H1 (cell line): ENCODE measurements at regions not wholly inside any gene's neighbourhood (a gene's known extent, or its start where the extent isn't known, plus 50 kb on each side); places are given as distances from the start of the nearest gene placed in this dataset.
"Not testable (repeated sequence)": the region's sequence is repeated elsewhere in the genome, so short reads cannot be mapped to it uniquely, and the experiment has no call there.

Source experiments
- CTCF ChIA-PET: fragments of 300-600 bp; sonication (Branson Sonifier 250); formaldehyde crosslinking; loops from one replicate; lab custom pipeline; 2021; ENCODE audit not compliant: partially characterized antibody; lab: Charles Lee
- POLR2A ChIA-PET: fragments of 300-600 bp; sonication (Branson Sonifier 250); formaldehyde crosslinking; loops from one replicate; lab custom pipeline; 2021; ENCODE audit warnings: inconsistent platforms; ENCODE audit not compliant: partially characterized antibody; lab: Charles Lee
- DNase-seq, 2 experiments: peaks; one replicate each; pipeline versions ENCODE4 v3.0.0 to v3.0.0-alpha.2; 2010 to 2022; ENCODE audit warnings: low spot score in 2 of 2, low read depth in 1 of 2, mixed read lengths in 1 of 2
- FAIRE-seq: peaks from 2 replicates; lab custom pipeline; 2011; peaks lifted over from hg19 to GRCh38; lab: Jason Lieb, UNC
- H2AFZ ChIP-seq: 2 replicates; pipeline ENCODE4 v1.8.1; 2012; ENCODE audit warnings: low read length, inconsistent platforms
- H2AK5ac ChIP-seq: 2 replicates; pipeline ENCODE4 v1.6.1; 2013; ENCODE audit warnings: low read depth, low read length
- H2BK120ac ChIP-seq: replicated peaks from 2 replicates; pipeline ENCODE3; 2013; ENCODE audit warnings: low read depth, low read length, inconsistent platforms
- H2BK12ac ChIP-seq: 2 replicates; pipeline ENCODE4 v1.6.1; 2013; ENCODE audit warnings: low read depth, low read length
- H2BK15ac ChIP-seq: 2 replicates; pipeline ENCODE4 v1.6.1; 2013; ENCODE audit warnings: low read length
- H2BK20ac ChIP-seq: 2 replicates; pipeline ENCODE4 v1.6.1; 2013; ENCODE audit warnings: low read length
- H2BK5ac ChIP-seq: 2 replicates; pipeline ENCODE4 v1.6.1; 2013; ENCODE audit warnings: low read depth, low read length
- H3K14ac ChIP-seq: 2 replicates; pipeline ENCODE4 v1.6.1; 2013; ENCODE audit warnings: inconsistent platforms; ENCODE audit not compliant: insufficient read length
- H3K18ac ChIP-seq: 2 replicates; pipeline ENCODE4 v1.6.1; 2013; ENCODE audit warnings: low read length; ENCODE audit errors: extremely low read depth
- H3K23ac ChIP-seq: 2 replicates; pipeline ENCODE4 v1.6.1; 2013; ENCODE audit warnings: inconsistent platforms; ENCODE audit not compliant: insufficient read length
- H3K23me2 ChIP-seq: 2 replicates; pipeline ENCODE4 v1.6.1; 2013; ENCODE audit warnings: low read depth, low read length
- H3K27ac ChIP-seq: 2 replicates; pipeline ENCODE4 v1.6.1; 2011; ENCODE audit warnings: low read depth, low read length, inconsistent platforms
- H3K27me3 ChIP-seq, 4 experiments: replicated peaks in 1 of 4; 1 replicate in 1 of 4; 2 replicates in 3 of 4; pipeline versions ENCODE4 v1.6.1 to v1.8.1; 2011 to 2013; ENCODE audit warnings: low read length in 3 of 4, mild to moderate bottlenecking in 3 of 4, inconsistent platforms in 2 of 4, mixed read lengths in 2 of 4, moderate library complexity in 1 of 4; ENCODE audit not compliant: control insufficient read depth in 3 of 4, insufficient read depth in 3 of 4; ENCODE audit errors: extremely low read depth in 1 of 4
- H3K36me3 ChIP-seq, 4 experiments: 2 replicates each; pipeline versions ENCODE4 v1.6.1 to v1.8.1; 2011 to 2013; ENCODE audit warnings: mild to moderate bottlenecking in 4 of 4, low read length in 3 of 4, moderate library complexity in 2 of 4, control low read depth in 1 of 4, inconsistent platforms in 1 of 4; ENCODE audit not compliant: insufficient read depth in 4 of 4, control insufficient read depth in 2 of 4
- H3K4ac ChIP-seq: replicated peaks from 2 replicates; pipeline ENCODE3; 2013; ENCODE audit warnings: low read length, low read depth, mixed read lengths, inconsistent platforms; ENCODE audit not compliant: insufficient read length
- H3K4me1 ChIP-seq, 4 experiments: replicated peaks in 1 of 4; 1 replicate in 1 of 4; 2 replicates in 3 of 4; pipeline versions ENCODE4 v1.6.1 to v1.8.1; 2011 to 2013; ENCODE audit warnings: low read length in 3 of 4, inconsistent platforms in 2 of 4, mixed read lengths in 1 of 4; ENCODE audit not compliant: insufficient read depth in 4 of 4, control insufficient read depth in 3 of 4
- H3K4me2 ChIP-seq, 2 experiments: 2 replicates each; pipeline versions ENCODE4 v1.6.1 to v1.8.1; 2011 to 2013; ENCODE audit warnings: low read depth in 2 of 2, low read length in 2 of 2, control low read depth in 1 of 2, inconsistent platforms in 1 of 2, mild to moderate bottlenecking in 1 of 2; ENCODE audit not compliant: insufficient read depth in 1 of 2
- H3K4me3 ChIP-seq, 4 experiments: fragments of 200-600, 300-600 bp in 1 of 4; sonication (generic), shearing (Covaris generic), sonication (Bioruptor Twin) in 1 of 4; 2 replicates each; pipeline versions ENCODE4 v1.5.1 to v1.8.1; 2011 to 2016; ENCODE audit warnings: low read length in 4 of 4, low read depth in 3 of 4, control low read depth in 2 of 4, inconsistent platforms in 2 of 4, mild to moderate bottlenecking in 2 of 4, mixed read lengths in 1 of 4, moderate library complexity in 1 of 4; ENCODE audit not compliant: insufficient read depth in 2 of 4; ENCODE audit errors: extremely low read depth in 1 of 4
- H3K56ac ChIP-seq: replicated peaks from 2 replicates; pipeline ENCODE3; 2013; ENCODE audit warnings: low read depth, mild to moderate bottlenecking, mixed read lengths, low read length, inconsistent platforms; ENCODE audit not compliant: insufficient read length
- H3K79me1 ChIP-seq: 2 replicates; pipeline ENCODE4 v1.6.1; 2013; ENCODE audit warnings: low read depth, low read length, control low read depth
- H3K79me2 ChIP-seq, 2 experiments: 2 replicates each; pipeline versions ENCODE4 v1.6.1 to v1.8.1; 2012 to 2013; ENCODE audit warnings: low read length in 2 of 2, mild to moderate bottlenecking in 2 of 2, inconsistent platforms in 1 of 2; ENCODE audit not compliant: insufficient read depth in 2 of 2, control insufficient read depth in 1 of 2
- H3K9ac ChIP-seq, 4 experiments: replicated peaks in 1 of 4; 1 replicate in 1 of 4; 2 replicates in 3 of 4; pipeline versions ENCODE4 v1.6.1 to v1.8.1; 2011 to 2013; ENCODE audit warnings: low read depth in 3 of 4, low read length in 3 of 4, control low read depth in 2 of 4, mild to moderate bottlenecking in 2 of 4, moderate library complexity in 2 of 4, inconsistent platforms in 1 of 4; ENCODE audit errors: extremely low read depth in 1 of 4
- H3K9me3 ChIP-seq, 2 experiments: 2 replicates each; pipeline versions ENCODE4 v1.6.1 to v1.8.1; 2012 to 2013; ENCODE audit warnings: mild to moderate bottlenecking in 2 of 2, moderate library complexity in 2 of 2, control low read depth in 1 of 2, inconsistent platforms in 1 of 2, low read depth in 1 of 2, low read length in 1 of 2, mixed read lengths in 1 of 2; ENCODE audit not compliant: insufficient read depth in 2 of 2
- H4K20me1 ChIP-seq, 2 experiments: replicated peaks in 1 of 2; 2 replicates each; pipeline versions ENCODE3 to v1.8.1; 2011 to 2013; ENCODE audit warnings: inconsistent platforms in 2 of 2, low read length in 2 of 2, mild to moderate bottlenecking in 1 of 2; ENCODE audit not compliant: insufficient read depth in 2 of 2, control insufficient read depth in 1 of 2
- H4K5ac ChIP-seq: 2 replicates; pipeline ENCODE4 v1.6.1; 2013; ENCODE audit warnings: low read length, low read depth, mixed read lengths, inconsistent platforms; ENCODE audit not compliant: insufficient read length
- H4K8ac ChIP-seq: 2 replicates; pipeline ENCODE4 v1.8.0; 2013; ENCODE audit warnings: mild to moderate bottlenecking, moderate library complexity, low read length, inconsistent platforms; ENCODE audit not compliant: insufficient read depth; ENCODE audit errors: extremely low read depth
- H4K91ac ChIP-seq: replicated peaks from 2 replicates; pipeline ENCODE3; 2013; ENCODE audit warnings: low read length, mixed read lengths, inconsistent platforms; ENCODE audit not compliant: insufficient read length
- WGBS, 2 experiments: shearing (Covaris generic) in 1 of 2; methylation state at CpG; one replicate each; pipeline versions ENCODE4 v1.1.6 to v1.1.7; 2013 to 2015; ENCODE audit warnings: low lambda C conversion rate in 2 of 2, mixed read lengths in 2 of 2, inconsistent platforms in 1 of 2, low coverage in 1 of 2, missing lambda C conversion rate in 1 of 2; ENCODE audit not compliant: insufficient replicate concordance in 2 of 2, insufficient coverage in 1 of 2, insufficient read length in 1 of 2; ENCODE audit errors: extremely low coverage in 1 of 2, missing lambda C conversion rate in 1 of 2; 5-methylcytosine and 5-hydroxymethylcytosine counted together

- H3K4me3 ChIP-seq, H3K79me2 ChIP-seq, H3K27ac ChIP-seq, H4K8ac ChIP-seq, H4K20me1 ChIP-seq, H2BK20ac ChIP-seq, H3K4me2 ChIP-seq, H2AK5ac ChIP-seq, H3K14ac ChIP-seq, POLR2A ChIA-PET, H4K5ac ChIP-seq, H3K23ac ChIP-seq, CTCF ChIA-PET, DNase-seq, H2BK120ac ChIP-seq, H3K18ac ChIP-seq, H3K79me1 ChIP-seq, H3K27me3 ChIP-seq, H3K56ac ChIP-seq, H2BK12ac ChIP-seq, H2BK5ac ChIP-seq, H3K36me3 ChIP-seq, H2BK15ac ChIP-seq, H2AFZ ChIP-seq, H3K4ac ChIP-seq, H3K4me1 ChIP-seq, H4K91ac ChIP-seq, H3K23me2 ChIP-seq, H3K9me3 ChIP-seq, H3K9ac ChIP-seq, FAIRE-seq: not testable (repeated sequence)
- 90% methylated on average over 6 of the region's 6 CpGs; no CpG with 5 or more reads in 1 of the 2 experiments for WGBS, 2 experiments
Observed at GRCh38 chr2:87438780-87439454, 309.0 kb upstream of the PLGLB2 start.

GRCh38 chr2:87439617-87440204 lies 308.2 kb upstream of the PLGLB2 start:
- H2AK5ac ChIP-seq, H3K14ac ChIP-seq, H3K23me2 ChIP-seq, H2BK20ac ChIP-seq, H3K79me1 ChIP-seq, H3K18ac ChIP-seq, H3K79me2 ChIP-seq, H3K4ac ChIP-seq, H3K9ac ChIP-seq, H2BK5ac ChIP-seq, H2AFZ ChIP-seq, H4K20me1 ChIP-seq, H3K23ac ChIP-seq, H3K4me1 ChIP-seq, H3K27me3 ChIP-seq, H3K4me3 ChIP-seq, POLR2A ChIA-PET, FAIRE-seq, DNase-seq, H4K5ac ChIP-seq, H4K8ac ChIP-seq, H3K56ac ChIP-seq, H4K91ac ChIP-seq, CTCF ChIA-PET, H3K36me3 ChIP-seq, H2BK12ac ChIP-seq, H2BK120ac ChIP-seq, H3K9me3 ChIP-seq, H2BK15ac ChIP-seq, H3K27ac ChIP-seq, H3K4me2 ChIP-seq: not testable (repeated sequence)
- 94% methylated on average over 6 of the region's 7 CpGs; no CpG with 5 or more reads in 1 of the 2 experiments for WGBS, 2 experiments
